ENCODE measurements at regions not wholly inside any gene's neighbourhood (a gene's known extent, or its start where the extent isn't known, plus 50 kb on each side); places are given as distances from the start of the nearest gene placed in this dataset.
"Not testable (repeated sequence)": the region's sequence is repeated elsewhere in the genome, so short reads cannot be mapped to it uniquely, and the experiment has no call there.

DNA sequence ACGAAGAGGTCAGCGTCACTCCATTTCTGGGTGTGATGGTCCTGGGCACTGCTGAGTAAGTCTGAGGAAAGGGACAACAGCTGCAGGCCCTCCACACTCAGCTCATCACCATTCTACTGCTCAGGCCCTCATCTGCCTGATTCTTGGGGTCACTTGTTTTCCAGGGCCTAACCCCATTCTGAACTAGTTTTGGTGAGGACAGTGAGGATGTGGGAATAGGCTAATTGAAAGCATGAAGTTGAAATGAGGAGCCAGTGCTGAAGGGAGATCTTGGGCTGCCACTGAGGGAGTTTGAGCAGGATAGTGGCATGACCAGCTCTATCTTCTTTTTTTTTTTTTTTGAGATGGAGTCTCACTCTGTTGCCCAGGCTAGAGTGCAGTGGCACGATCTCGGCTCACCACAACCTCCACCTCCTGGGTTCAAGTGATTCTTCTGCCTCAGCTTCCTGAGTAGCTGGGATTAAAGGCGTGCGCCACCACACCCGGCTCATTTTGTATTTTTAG, 155.7 kb downstream of the VEGFA start:
- H3K9ac ChIP-seq (ENCODE audit: low read depth in 1 of 2, low read length in 2 of 2); H3K36me3 ChIP-seq (ENCODE audit: control insufficient read depth in 1 of 2, insufficient read depth in 2 of 2, low read length in 2 of 2); H3K9me3 ChIP-seq (ENCODE audit: control insufficient read depth in 1 of 2, low read length in 2 of 2); H3K27me3 ChIP-seq (ENCODE audit: control insufficient read depth in 1 of 2, insufficient read depth in 2 of 2, low read length in 2 of 2); H3K27ac ChIP-seq (ENCODE audit: low read depth, low read length); H3K4me3 ChIP-seq (ENCODE audit: low read depth in 1 of 2, low read length in 2 of 2): not testable (repeated sequence)
- H3K4me1 ChIP-seq (ENCODE audit: control insufficient read depth in 1 of 2, insufficient read depth in 2 of 2, low read length in 2 of 2) = peaks cover 25% of the 10 kb centered on the region in 2 donors

DNA sequence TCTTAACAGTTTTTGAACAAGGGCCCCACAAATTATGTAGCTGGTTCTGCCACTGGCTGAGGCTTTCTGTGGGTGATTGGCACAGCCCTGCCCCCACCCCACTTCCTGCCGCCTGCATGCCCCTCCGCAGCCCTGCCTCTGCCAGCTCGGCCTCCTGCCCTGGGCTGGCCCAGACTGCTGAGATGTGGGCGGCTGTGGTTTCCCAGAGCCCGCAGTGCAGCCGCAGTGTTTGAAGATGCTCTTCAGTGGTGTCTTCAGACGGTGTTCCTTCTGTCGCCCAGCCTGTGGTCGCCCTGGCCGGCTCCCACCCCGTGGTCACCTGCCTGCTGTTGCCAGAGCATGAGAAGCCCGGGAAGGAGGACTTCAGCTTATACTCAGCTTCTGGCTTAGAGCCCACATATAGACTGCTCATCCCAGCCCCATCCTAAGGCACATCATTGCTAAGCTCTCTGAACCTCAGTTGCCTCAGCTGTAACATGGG, 154.3 kb downstream of the VEGFA start:
- Histone ChIP-seq H3K4me3 (ENCODE audit: low read depth in 1 of 2, low read length in 2 of 2) (no peak overlapping the region), H3K27me3 (ENCODE audit: control insufficient read depth in 1 of 2, insufficient read depth in 2 of 2, low read length in 2 of 2) (no peaks in the 10 kb centered on the region), H3K9me3 (ENCODE audit: control insufficient read depth in 1 of 2, low read length in 2 of 2) (no peaks in the 10 kb centered on the region), H3K36me3 (ENCODE audit: control insufficient read depth in 1 of 2, insufficient read depth in 2 of 2, low read length in 2 of 2) (no peaks in the 10 kb centered on the region), H3K27ac (ENCODE audit: low read depth, low read length) (no peak overlapping the region), H3K4me1 (ENCODE audit: control insufficient read depth in 1 of 2, insufficient read depth in 2 of 2, low read length in 2 of 2) (peaks cover 25% of the 10 kb centered on the region in 2 donors), H3K9ac (ENCODE audit: low read depth in 1 of 2, low read length in 2 of 2) (no peak overlapping the region)

DNA sequence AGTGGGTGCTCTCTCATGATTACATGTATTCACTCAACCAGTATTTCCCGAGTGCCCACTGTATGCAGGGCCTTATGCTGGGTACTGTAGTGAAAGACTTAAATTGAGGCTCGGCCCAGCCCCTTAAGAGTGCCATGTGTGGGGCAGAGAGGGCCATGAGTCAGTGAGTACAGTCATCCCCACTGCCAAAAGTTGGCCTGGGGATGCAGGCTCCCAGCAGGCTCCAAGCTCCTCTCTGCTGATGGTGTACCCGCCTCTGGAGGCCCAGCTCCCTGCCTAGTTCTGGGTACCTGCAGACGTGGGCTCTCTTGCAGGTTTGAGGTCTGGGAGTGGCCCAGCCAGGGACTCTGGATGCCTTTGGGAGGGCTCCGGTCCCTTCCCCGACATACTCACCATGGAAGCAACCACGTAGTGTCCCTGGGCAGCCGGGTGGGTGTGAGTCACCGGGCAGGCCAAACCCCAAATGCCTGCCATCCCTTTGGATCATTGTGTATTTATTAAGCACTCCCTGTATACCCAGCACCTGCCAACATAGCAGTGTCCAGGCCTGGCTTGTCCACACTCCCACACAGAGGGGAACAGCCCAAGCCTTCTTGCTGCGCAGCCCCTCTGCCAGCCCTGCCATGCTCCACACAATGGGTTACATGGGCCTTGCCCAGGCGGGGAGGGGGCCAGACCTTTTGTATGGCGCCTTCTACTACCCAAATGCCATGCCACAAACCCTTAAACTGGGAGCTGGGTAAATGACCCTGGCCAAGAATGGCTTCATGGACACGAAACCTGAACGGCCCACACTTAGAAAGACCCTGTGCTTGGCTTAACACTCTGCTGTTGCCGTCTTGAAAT, 153.6 kb downstream of the VEGFA start:
- Histone ChIP-seq H3K9me3 (ENCODE audit: control insufficient read depth in 1 of 2, low read length in 2 of 2) (no peaks in the 10 kb centered on the region), H3K9ac (ENCODE audit: low read depth in 1 of 2, low read length in 2 of 2) (no peak overlapping the region), H3K36me3 (ENCODE audit: control insufficient read depth in 1 of 2, insufficient read depth in 2 of 2, low read length in 2 of 2) (no peaks in the 10 kb centered on the region), H3K27ac (ENCODE audit: low read depth, low read length) (no peak overlapping the region), H3K4me3 (ENCODE audit: low read depth in 1 of 2, low read length in 2 of 2) (no peak overlapping the region), H3K27me3 (ENCODE audit: control insufficient read depth in 1 of 2, insufficient read depth in 2 of 2, low read length in 2 of 2) (no peaks in the 10 kb centered on the region), H3K4me1 (ENCODE audit: control insufficient read depth in 1 of 2, insufficient read depth in 2 of 2, low read length in 2 of 2) (peaks cover 25% of the 10 kb centered on the region in 2 donors)

DNA sequence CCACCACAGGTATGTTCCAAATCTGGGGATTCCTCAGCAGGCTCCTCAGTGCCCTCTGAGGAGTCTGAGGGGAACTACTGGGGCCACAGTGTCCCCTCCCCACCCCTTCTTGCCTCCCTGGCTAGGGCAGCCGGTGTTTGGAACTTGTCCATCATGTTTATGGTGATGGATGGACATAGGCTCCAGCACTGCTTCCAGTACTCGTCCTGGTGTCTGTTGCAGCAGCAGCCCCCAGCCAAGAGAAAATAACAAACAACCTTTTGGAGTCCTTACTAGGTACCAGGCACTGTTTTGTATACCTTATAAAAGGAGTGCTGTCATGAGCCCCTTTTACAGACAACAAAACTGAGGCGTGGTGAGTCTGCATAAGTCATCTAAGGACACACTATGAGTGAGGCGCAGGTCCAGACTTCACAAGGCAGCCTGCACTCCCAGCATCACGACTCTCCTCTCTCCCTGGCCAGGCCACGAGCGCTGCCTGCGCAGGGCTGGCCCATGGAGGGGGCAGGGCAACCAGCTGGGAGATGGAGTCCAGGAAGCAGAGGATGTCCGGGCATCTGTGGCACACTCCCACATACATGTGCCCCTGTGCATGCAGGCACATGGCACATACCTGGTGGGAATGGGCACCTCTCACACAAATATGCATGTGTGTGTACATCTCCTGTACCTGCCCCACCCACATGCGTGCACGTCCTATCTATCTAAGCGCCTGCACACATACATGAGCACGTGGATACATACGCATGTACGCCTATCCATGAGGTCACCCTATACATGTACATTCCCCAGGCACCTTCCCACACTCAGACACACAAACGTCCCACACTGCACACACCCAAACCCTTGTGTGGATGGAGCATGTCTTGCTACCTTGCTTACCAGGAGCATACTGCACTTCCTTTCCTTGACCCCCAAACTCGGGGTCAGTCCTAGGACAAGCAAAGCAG, 152.7 kb downstream of the VEGFA start:
- H3K27me3 ChIP-seq (ENCODE audit: control insufficient read depth in 1 of 2, insufficient read depth in 2 of 2, low read length in 2 of 2) = no peaks in the 10 kb centered on the region
- H3K9me3 ChIP-seq (ENCODE audit: control insufficient read depth in 1 of 2, low read length in 2 of 2) = no peaks in the 10 kb centered on the region
- H3K27ac ChIP-seq (ENCODE audit: low read depth, low read length) = no peak overlapping the region
- peaks cover 24 to 26% of the 10 kb centered on the region in 2 donors for H3K4me1 ChIP-seq (ENCODE audit: control insufficient read depth in 1 of 2, insufficient read depth in 2 of 2, low read length in 2 of 2)
- no peaks in the 10 kb centered on the region for H3K36me3 ChIP-seq (ENCODE audit: control insufficient read depth in 1 of 2, insufficient read depth in 2 of 2, low read length in 2 of 2)
- H3K9ac ChIP-seq (ENCODE audit: low read depth in 1 of 2, low read length in 2 of 2) = no peak overlapping the region
- H3K4me3 ChIP-seq (ENCODE audit: low read depth in 1 of 2, low read length in 2 of 2) = no peak overlapping the region

DNA sequence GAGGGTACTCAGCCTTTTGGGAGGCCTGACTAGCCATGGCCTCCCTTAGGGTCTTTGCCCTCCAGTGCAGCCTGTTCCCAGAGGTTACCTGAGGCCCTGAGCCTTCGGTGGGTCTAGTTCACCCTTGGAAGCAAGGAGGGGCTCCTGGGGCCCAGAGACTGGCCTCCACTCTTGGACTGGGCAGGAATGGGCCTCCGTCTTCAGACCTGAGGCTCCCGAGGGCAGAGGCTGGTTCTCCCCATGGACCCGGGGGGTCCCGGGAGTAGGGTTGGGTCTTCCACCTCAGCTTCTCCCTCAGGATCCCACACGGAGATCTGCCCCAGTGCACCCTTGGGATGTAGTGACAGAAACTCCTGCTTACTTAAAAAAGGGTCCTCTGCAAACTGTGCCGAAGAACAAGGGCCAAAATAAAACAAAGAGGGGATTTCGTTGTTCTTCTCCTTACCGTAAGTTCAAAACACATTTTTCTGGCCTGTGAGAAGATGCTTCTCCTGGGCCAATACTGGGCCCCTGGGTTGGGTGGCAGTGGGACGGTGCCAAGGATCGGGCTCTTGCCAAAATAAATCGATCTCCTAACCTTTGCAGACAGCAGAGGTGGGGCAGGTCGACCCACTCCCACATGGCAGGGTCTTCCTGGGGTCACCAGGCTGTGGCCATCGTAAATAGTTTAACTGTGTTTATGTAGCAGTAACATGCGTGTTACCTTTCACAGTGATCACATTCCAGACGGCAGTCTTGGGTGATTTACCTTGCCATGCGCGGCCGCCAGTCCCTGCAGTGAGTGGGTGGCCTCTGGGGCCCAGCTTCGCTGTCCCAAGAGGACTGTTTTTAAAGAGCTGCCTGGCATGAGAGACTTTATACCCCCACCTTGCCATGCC, 151.8 kb downstream of the VEGFA start:
- H3K4me1 ChIP-seq (ENCODE audit: control insufficient read depth in 1 of 2, insufficient read depth in 2 of 2, low read length in 2 of 2) = peaks cover 24 to 26% of the 10 kb centered on the region in 2 donors
- H3K4me3 ChIP-seq (ENCODE audit: low read depth in 1 of 2, low read length in 2 of 2) = no peak overlapping the region
- no peak overlapping the region for H3K27ac ChIP-seq (ENCODE audit: low read depth, low read length)
- H3K36me3 ChIP-seq (ENCODE audit: control insufficient read depth in 1 of 2, insufficient read depth in 2 of 2, low read length in 2 of 2) = no peaks in the 10 kb centered on the region
- no peaks in the 10 kb centered on the region for H3K9me3 ChIP-seq (ENCODE audit: control insufficient read depth in 1 of 2, low read length in 2 of 2)
- H3K27me3 ChIP-seq (ENCODE audit: control insufficient read depth in 1 of 2, insufficient read depth in 2 of 2, low read length in 2 of 2) = no peaks in the 10 kb centered on the region
- no peak overlapping the region for H3K9ac ChIP-seq (ENCODE audit: low read depth in 1 of 2, low read length in 2 of 2)

DNA sequence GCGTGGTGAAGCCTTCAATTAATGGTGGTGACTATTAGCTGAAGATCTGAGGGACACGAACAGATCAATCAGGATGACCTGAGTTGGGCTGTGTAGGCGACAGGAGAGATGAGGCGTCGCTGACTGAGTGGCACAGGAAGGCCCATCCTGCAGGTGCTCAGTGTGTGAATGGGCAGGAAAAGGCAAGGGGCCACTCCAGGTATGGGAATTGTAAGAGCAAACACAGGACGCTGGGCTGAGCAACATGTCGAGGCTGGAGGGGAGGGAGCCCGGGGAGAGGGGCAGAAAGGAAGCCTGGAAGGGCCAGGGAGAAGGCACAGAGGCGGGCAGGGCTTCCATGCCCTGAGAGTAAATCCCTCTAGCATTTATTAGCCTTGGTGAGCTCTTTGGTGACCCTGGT, 151.0 kb downstream of the VEGFA start:
- Histone ChIP-seq H3K4me1 (ENCODE audit: control insufficient read depth in 1 of 2, insufficient read depth in 2 of 2, low read length in 2 of 2) (peaks cover 25 to 26% of the 10 kb centered on the region in 2 donors), H3K9me3 (ENCODE audit: control insufficient read depth in 1 of 2, low read length in 2 of 2) (no peaks in the 10 kb centered on the region), H3K9ac (ENCODE audit: low read depth in 1 of 2, low read length in 2 of 2) (no peak overlapping the region), H3K4me3 (ENCODE audit: low read depth in 1 of 2, low read length in 2 of 2) (no peak overlapping the region), H3K27ac (ENCODE audit: low read depth, low read length) (no peak overlapping the region), H3K36me3 (ENCODE audit: control insufficient read depth in 1 of 2, insufficient read depth in 2 of 2, low read length in 2 of 2) (no peaks in the 10 kb centered on the region), H3K27me3 (ENCODE audit: control insufficient read depth in 1 of 2, insufficient read depth in 2 of 2, low read length in 2 of 2) (no peaks in the 10 kb centered on the region)

DNA sequence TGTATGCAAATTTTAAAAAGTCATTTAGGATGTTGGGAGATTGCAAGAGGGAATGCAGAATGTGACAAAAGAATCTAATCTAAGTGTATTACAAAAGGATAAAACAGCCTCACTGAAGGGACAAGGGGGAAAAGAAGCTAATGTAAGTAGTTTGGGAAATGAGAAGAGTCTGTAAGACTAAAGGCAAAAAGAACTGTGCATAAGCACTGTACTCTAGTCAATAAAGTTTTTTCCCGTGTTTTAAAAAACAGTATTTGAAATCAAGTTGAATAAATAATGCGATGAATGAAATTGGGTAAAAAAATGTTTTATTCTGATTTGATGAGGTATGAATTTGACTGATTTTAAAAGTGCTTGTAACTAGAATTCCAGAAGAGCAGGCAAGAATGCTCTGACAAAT, 149.8 kb downstream of the VEGFA start:
- Histone ChIP-seq H3K9me3 (ENCODE audit: control insufficient read depth in 1 of 2, low read length in 2 of 2) (no peaks in the 10 kb centered on the region), H3K27me3 (ENCODE audit: control insufficient read depth in 1 of 2, insufficient read depth in 2 of 2, low read length in 2 of 2) (no peaks in the 10 kb centered on the region), H3K9ac (ENCODE audit: low read depth in 1 of 2, low read length in 2 of 2) (no peak overlapping the region), H3K4me1 (ENCODE audit: control insufficient read depth in 1 of 2, insufficient read depth in 2 of 2, low read length in 2 of 2) (peaks cover 38 to 39% of the 10 kb centered on the region in 2 donors), H3K4me3 (ENCODE audit: low read depth in 1 of 2, low read length in 2 of 2) (no peak overlapping the region), H3K27ac (ENCODE audit: low read depth, low read length) (no peak overlapping the region), H3K36me3 (ENCODE audit: control insufficient read depth in 1 of 2, insufficient read depth in 2 of 2, low read length in 2 of 2) (no peaks in the 10 kb centered on the region)

DNA sequence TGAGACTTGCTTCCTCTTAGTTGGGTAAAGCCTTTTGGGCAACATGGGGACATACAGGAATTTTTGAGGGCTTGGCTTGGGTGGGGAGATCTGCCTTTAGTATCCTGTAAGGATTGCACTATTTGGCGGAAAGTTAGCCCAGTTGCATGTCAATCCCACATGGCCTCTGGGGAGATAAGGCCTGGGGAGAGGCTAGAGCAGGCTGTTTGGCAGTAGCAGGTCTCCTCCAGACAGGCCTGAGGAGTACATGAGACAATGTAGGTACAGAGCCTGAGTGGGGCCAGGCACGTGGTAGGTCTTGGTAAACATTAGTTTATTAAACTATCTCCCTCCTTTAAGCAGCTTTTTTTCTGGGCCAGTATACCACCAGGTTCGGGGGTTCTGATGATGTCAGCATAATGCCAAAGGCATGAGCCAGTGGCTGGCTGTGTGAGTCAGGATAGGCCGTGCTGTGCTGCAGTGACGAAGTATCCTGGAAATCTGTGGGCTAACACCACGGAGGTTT, 147.9 kb downstream of the VEGFA start:
- H3K27ac ChIP-seq (ENCODE audit: low read depth, low read length) = peak overlapping the region; percentile 43
- peak overlapping the region in 1 of 2 donors; percentile 25 for H3K4me3 ChIP-seq (ENCODE audit: low read depth in 1 of 2, low read length in 2 of 2)
- no peaks in the 10 kb centered on the region for H3K9me3 ChIP-seq (ENCODE audit: control insufficient read depth in 1 of 2, low read length in 2 of 2)
- H3K4me1 ChIP-seq (ENCODE audit: control insufficient read depth in 1 of 2, insufficient read depth in 2 of 2, low read length in 2 of 2) = peaks cover 56 to 57% of the 10 kb centered on the region in 2 donors
- no peaks in the 10 kb centered on the region for H3K36me3 ChIP-seq (ENCODE audit: control insufficient read depth in 1 of 2, insufficient read depth in 2 of 2, low read length in 2 of 2)
- H3K27me3 ChIP-seq (ENCODE audit: control insufficient read depth in 1 of 2, insufficient read depth in 2 of 2, low read length in 2 of 2) = no peaks in the 10 kb centered on the region
- peak overlapping the region in 1 of 2 donors; percentile 29 for H3K9ac ChIP-seq (ENCODE audit: low read depth in 1 of 2, low read length in 2 of 2)

Data from duodenal mucosa (tissue), 2 donors.